ENCODE measurements at regions not wholly inside any gene's neighbourhood (a gene's known extent, or its start where the extent isn't known, plus 50 kb on each side); places are given as distances from the start of the nearest gene placed in this dataset.

DNA sequence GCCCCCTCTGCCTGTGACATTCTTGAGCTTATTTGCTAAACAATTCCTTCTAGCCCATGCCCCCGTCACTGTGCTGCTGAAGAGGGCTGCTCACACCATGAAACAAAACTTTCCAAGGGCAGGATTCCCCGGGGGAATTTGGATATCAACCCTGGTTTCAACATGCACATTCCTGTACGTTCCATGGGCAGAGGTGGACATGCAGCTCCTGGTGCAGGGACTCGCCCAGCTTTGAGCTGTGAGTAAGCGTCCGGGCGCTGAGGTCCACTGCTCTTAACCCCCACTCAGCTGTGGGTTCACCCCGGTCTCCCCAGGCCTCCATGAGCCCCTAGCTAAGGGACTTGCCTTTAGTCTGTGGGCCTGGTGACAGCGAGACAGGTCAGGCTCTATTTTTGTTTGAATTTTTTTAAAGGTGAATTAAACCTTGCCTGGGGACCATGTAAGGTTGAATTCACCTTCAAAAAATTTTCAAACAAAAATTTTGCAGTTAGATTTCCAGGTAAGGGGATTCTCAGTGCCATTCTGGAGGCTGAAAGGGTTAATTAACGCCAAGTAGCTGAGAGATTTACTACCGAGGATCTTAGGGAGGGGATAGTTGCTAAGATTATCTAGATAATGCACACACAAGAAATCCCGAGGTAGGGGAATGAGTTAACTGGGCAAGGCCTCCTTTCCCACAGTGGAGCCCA, 70.3 kb upstream of the SLC22A23 start:
- TF ChIP-seq ZFX (IDR thresholded peaks at IDR 0.05), result no peak
- no peak for TF ChIP-seq CTCF (conservative IDR thresholded peaks at IDR 0.05)
- H3K27ac ChIP-seq, result no peak overlapping the region

GRCh38 chr6:3525915-3526314, 69.1 kb upstream of the SLC22A23 start:
- no peak overlapping the region for H3K27ac ChIP-seq
- no peak for TF ChIP-seq ZFX (IDR thresholded peaks at IDR 0.05)
- no peak for TF ChIP-seq CTCF (conservative IDR thresholded peaks at IDR 0.05)

DNA sequence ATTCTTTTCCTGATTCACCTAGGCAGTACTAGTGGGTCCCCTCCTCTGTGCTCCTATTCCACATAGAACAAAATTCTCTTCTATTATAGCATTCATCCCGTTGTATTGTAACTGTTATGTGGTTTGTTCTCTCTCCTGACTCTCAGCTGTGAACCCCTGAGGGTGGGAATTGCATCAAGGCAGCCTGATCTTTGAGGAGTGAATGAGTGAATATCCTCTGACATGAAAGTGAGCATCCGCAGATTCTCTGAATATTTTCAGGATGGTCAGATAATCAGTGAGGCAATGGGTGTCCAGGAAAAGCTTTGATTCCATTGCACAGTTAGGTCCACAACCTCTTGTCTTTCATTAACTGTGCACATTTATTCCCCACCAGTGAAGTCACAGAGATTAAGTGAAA, 67.6 kb upstream of the SLC22A23 start:
- TF ChIP-seq ZFX (IDR thresholded peaks at IDR 0.05) (no peak), CTCF (conservative IDR thresholded peaks at IDR 0.05) (no peak)
- no peak overlapping the region for H3K27ac ChIP-seq

DNA sequence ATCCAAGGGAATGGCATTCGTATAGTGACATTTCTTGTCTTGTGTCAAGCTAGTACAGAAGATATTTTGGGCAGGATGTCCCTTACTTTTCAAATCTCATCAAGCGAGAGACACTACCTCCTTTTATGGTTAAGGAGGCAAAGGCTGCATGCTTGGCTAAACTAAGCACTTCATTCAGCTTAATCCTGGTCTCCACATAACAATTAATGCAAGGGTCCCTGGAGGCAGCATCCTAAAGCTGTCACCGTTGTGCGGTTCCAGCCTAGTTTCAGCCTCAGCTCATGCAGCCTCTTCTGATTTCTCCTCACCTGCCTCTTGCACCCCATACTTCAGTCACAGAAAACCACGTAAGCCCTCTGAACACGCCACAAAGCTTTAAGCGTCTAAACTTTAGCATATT, 67.1 kb upstream of the SLC22A23 start:
- H3K27ac ChIP-seq, result no peak overlapping the region
- TF ChIP-seq CTCF (conservative IDR thresholded peaks at IDR 0.05) (no peak), ZFX (IDR thresholded peaks at IDR 0.05) (no peak)

DNA sequence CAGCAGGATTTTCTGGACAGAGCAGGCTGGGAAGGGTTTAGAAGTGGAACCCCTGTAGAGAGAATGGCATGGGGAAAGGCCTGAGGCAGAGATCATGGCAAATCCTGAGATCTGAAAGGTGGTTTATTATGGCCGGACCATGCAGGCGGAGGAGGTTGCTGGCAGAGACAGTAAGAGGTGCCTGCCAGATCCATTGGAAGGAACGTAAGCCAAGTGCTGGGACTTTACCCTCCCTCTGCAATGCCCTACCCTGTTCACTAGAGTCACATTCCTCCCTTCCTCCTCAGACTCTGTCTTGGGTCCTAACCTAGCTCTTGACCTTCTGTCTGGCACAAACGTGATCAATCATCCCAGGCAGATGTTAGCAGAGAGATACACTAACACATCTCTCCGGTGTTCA, 66.4 kb upstream of the SLC22A23 start:
- TF ChIP-seq ZFX (IDR thresholded peaks at IDR 0.05), result no peak
- no peak for TF ChIP-seq CTCF (conservative IDR thresholded peaks at IDR 0.05)
- H3K27ac ChIP-seq, result no peak overlapping the region

- H3K27ac ChIP-seq, result no peak overlapping the region
- TF ChIP-seq ZFX (IDR thresholded peaks at IDR 0.05) (no peak), CTCF (conservative IDR thresholded peaks at IDR 0.05) (no peak)
Measured at GRCh38 chr6:3522561-3523260, 65.9 kb upstream of the SLC22A23 start.
